ENCODE measurements at regions not wholly inside any gene's neighbourhood (a gene's known extent, or its start where the extent isn't known, plus 50 kb on each side); places are given as distances from the start of the nearest gene placed in this dataset.

DNA sequence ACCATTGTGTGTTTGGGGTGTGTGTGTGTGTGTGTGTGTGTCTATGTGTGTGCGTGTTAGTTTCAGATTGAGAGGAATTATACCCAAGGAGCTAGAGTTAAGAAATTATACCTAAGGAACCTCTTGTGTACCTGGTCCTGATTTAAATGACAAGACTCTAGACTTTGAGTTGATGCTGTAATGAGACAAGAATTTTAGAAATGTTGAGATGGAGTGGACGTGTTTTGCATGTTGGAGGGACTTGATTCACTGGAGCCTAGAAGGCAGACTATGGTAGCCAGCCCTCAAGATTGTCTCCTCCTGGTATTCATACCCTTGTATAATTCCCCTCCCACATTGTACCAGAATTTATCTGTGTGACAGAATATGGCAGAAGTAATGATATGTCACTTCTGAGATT is 52.4 kb upstream of the HSPB3 start:
- TF ChIP-seq CTCF (conservative IDR thresholded peaks at IDR 0.05 in 1 of 2, IDR thresholded peaks at IDR 0.05 in 1 of 2; ENCODE audit: low read depth in 1 of 2, low read length in 2 of 2) (no peak), EZH2 (IDR thresholded peaks at IDR 0.05; ENCODE audit: low read length, missing control alignments) (no peak)
